ENCODE measurements at regions not wholly inside any gene's neighbourhood (a gene's known extent, or its start where the extent isn't known, plus 50 kb on each side); places are given as distances from the start of the nearest gene placed in this dataset.

GRCh38 chr5:96247097-96247701 lies 185.8 kb downstream of the PCSK1 start:
- TF ChIP-seq CTCF (IDR thresholded peaks at IDR 0.05; ENCODE audit: extremely low read depth in 1 of 2, insufficient read depth in 1 of 2, low read depth in 1 of 2, low read length in 2 of 2) (no peak), MYC (IDR thresholded peaks at IDR 0.05; ENCODE audit: low read depth, low read length) (no peak), EZH2 (IDR thresholded peaks at IDR 0.05; ENCODE audit: borderline replicate concordance, low read depth, low read length, severe bottlenecking) (no peak)
